GM03348 (cell line): ENCODE measurements at regions not wholly inside any gene's neighbourhood (a gene's known extent, or its start where the extent isn't known, plus 50 kb on each side); places are given as distances from the start of the nearest gene placed in this dataset.

ENCODE experiments used
- DNase-seq: peaks from one replicate; pipeline ENCODE4 v3.0.0; 2012; ENCODE audit warnings: low spot score

GRCh38 chr1:116232989-116233514, 121.9 kb downstream of the MAB21L3 start:
- no peak for DNase-seq

GRCh38 chr1:116234429-116234828, 123.2 kb downstream of the MAB21L3 start:
- DNase-seq: no peak

- DNase-seq: no peak
Measured at GRCh38 chr1:116239916-116240315, 128.7 kb downstream of the MAB21L3 start.

- DNase-seq: no peak
Measured at GRCh38 chr1:116242741-116243140, 130.3 kb upstream of the ATP1A1 start.

GRCh38 chr1:116243333-116244054, 129.6 kb upstream of the ATP1A1 start:
- DNase-seq: no peak

GRCh38 chr1:116246174-116246573, 126.9 kb upstream of the ATP1A1 start:
- no peak for DNase-seq

- no peak for DNase-seq
Measured at GRCh38 chr1:116252271-116252670, 120.8 kb upstream of the ATP1A1 start.

GRCh38 chr1:116252785-116253184, 120.3 kb upstream of the ATP1A1 start:
- DNase-seq: no peak

- no peak for DNase-seq
Measured at GRCh38 chr1:116253566-116254382, 119.3 kb upstream of the ATP1A1 start.

- no peak for DNase-seq
Measured at GRCh38 chr1:116254776-116255175, 118.3 kb upstream of the ATP1A1 start.

GRCh38 chr1:116255486-116256285, 117.4 kb upstream of the ATP1A1 start:
- DNase-seq: no peak

- DNase-seq: no peak
Measured at GRCh38 chr1:116256286-116256649, 116.8 kb upstream of the ATP1A1 start.

GRCh38 chr1:116256875-116257274, 116.2 kb upstream of the ATP1A1 start:
- DNase-seq: no peak

GRCh38 chr1:116257341-116257767, 115.7 kb upstream of the ATP1A1 start:
- DNase-seq: no peak

GRCh38 chr1:116257836-116258235, 115.2 kb upstream of the ATP1A1 start:
- DNase-seq: no peak

- no peak for DNase-seq
Measured at GRCh38 chr1:116258668-116259419, 114.2 kb upstream of the ATP1A1 start.

GRCh38 chr1:116259663-116260062, 113.4 kb upstream of the ATP1A1 start:
- no peak for DNase-seq

- DNase-seq: no peak
Measured at GRCh38 chr1:116260115-116260514, 112.9 kb upstream of the ATP1A1 start.

GRCh38 chr1:116260621-116261020, 112.4 kb upstream of the ATP1A1 start:
- no peak for DNase-seq

GRCh38 chr1:116261227-116261626, 111.8 kb upstream of the ATP1A1 start:
- no peak for DNase-seq

- DNase-seq: no peak
Measured at GRCh38 chr1:116262207-116262994, 110.6 kb upstream of the ATP1A1 start.
